ENCODE measurements at regions not wholly inside any gene's neighbourhood (a gene's known extent, or its start where the extent isn't known, plus 50 kb on each side); places are given as distances from the start of the nearest gene placed in this dataset.

DNA sequence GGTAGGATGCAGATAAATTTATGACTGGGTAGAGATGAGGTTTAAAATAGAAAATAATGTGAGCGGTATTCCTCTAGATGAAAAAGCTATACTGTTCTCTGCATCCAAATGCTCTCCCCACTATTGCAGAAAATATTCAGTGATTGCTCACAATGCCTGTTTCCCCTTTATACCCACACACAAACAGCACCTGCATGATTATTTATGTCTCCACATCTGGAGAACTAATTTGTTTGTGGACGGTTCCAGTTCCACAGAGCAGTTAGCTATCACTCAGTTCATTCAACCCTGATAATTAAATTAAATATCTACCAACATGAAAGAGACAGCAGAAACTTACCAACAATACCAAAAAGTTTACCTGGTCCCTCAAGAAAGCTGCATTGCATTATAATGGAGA is 800.0 kb downstream of the CDH11 start:
- Histone ChIP-seq H3K4me1 (peaks cover 3% of the 10 kb centered on the region), H3K27ac (no peak overlapping the region), H3K36me3 (ENCODE audit: low read depth, missing control alignments) (no peaks in the 10 kb centered on the region), H3K27me3 (no peaks in the 10 kb centered on the region), H3K4me3 (no peak overlapping the region), H3K9me3 (no peaks in the 10 kb centered on the region)
- DNase-seq, result no peak
- intact Hi-C loops (cut with DNase I; ENCODE audit: low total_unique reads), result no loop called here
- no peak for TF ChIP-seq POLR2A (IDR thresholded peaks at IDR 0.05)
- TF ChIP-seq, protein P1, sequence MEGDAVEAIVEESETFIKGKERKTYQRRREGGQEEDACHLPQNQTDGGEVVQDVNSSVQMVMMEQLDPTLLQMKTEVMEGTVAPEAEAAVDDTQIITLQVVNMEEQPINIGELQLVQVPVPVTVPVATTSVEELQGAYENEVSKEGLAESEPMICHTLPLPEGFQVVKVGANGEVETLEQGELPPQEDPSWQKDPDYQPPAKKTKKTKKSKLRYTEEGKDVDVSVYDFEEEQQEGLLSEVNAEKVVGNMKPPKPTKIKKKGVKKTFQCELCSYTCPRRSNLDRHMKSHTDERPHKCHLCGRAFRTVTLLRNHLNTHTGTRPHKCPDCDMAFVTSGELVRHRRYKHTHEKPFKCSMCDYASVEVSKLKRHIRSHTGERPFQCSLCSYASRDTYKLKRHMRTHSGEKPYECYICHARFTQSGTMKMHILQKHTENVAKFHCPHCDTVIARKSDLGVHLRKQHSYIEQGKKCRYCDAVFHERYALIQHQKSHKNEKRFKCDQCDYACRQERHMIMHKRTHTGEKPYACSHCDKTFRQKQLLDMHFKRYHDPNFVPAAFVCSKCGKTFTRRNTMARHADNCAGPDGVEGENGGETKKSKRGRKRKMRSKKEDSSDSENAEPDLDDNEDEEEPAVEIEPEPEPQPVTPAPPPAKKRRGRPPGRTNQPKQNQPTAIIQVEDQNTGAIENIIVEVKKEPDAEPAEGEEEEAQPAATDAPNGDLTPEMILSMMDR (IDR thresholded peaks at IDR 0.05), result no peak
- 85 to 94% methylated on average over 2 of the region's 2 CpGs for WGBS, 2 donors

DNA sequence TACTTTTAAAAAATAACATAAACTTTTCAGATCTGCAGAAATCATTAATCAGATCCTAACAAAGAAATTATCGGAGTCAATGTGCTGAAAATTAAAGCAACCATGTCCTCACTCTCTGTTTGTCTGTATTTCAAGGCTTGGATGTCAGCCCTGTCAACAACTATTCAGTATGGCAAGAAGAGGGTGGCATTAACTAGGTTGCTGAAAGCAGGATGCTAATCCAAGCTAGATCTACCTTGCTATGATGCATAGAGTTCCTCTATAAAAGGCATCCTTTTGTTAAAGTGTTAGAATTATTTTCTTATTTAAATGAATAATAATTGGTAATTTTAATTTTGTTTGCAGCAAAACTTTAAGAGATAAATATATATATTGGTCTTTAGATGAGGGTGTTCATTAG is 800.8 kb downstream of the CDH11 start:
- H3K27me3 ChIP-seq, result no peaks in the 10 kb centered on the region
- TF ChIP-seq, protein P1 (IDR thresholded peaks at IDR 0.05), result no peak
- no peak for TF ChIP-seq POLR2A (IDR thresholded peaks at IDR 0.05)
- H3K9me3 ChIP-seq, result no peaks in the 10 kb centered on the region
- H3K36me3 ChIP-seq (ENCODE audit: low read depth, missing control alignments), result no peaks in the 10 kb centered on the region
- DNase-seq, result no peak
- intact Hi-C loops (cut with DNase I; ENCODE audit: low total_unique reads), result no loop called here
- no peak overlapping the region for H3K27ac ChIP-seq
- H3K4me3 ChIP-seq, result no peak overlapping the region
- H3K4me1 ChIP-seq, result peaks cover 3% of the 10 kb centered on the region
- 76 to 97% methylated on average over 1 of the region's 1 CpG for whole genome bisulfite sequencing, 2 donors

DNA sequence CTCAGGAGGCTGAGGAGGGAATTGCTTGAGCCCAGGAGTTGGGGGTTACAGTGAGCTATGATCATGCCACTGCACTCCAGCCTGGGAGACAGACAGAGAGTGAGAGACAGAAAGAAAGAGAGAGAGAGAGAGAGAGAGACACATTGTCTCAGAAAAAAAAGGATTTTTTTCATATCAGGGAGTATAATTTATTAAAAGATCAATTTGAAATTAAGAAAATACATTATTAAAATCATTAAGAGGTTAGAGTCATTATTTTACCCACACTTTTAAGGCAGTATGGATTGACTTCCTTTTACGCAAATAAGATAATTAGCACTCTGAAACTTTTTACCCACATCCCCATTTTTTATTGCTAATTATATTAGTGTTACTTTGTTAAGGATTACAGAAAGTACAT is 804.3 kb downstream of the CDH11 start:
- H3K9me3 ChIP-seq, result no peaks in the 10 kb centered on the region
- H3K27me3 ChIP-seq, result no peaks in the 10 kb centered on the region
- 46 to 61% methylated on average over 1 of the region's 1 CpG for WGBS, 2 donors
- DNase-seq, result no peak
- H3K36me3 ChIP-seq (ENCODE audit: low read depth, missing control alignments), result no peaks in the 10 kb centered on the region
- H3K4me3 ChIP-seq, result no peak overlapping the region
- H3K4me1 ChIP-seq, result peaks cover 3% of the 10 kb centered on the region
- intact Hi-C loops (cut with DNase I; ENCODE audit: low total_unique reads), result no loop called here
- no peak overlapping the region for H3K27ac ChIP-seq
- TF ChIP-seq POLR2A (IDR thresholded peaks at IDR 0.05), result no peak
- TF ChIP-seq, protein P1 (IDR thresholded peaks at IDR 0.05), result no peak

DNA sequence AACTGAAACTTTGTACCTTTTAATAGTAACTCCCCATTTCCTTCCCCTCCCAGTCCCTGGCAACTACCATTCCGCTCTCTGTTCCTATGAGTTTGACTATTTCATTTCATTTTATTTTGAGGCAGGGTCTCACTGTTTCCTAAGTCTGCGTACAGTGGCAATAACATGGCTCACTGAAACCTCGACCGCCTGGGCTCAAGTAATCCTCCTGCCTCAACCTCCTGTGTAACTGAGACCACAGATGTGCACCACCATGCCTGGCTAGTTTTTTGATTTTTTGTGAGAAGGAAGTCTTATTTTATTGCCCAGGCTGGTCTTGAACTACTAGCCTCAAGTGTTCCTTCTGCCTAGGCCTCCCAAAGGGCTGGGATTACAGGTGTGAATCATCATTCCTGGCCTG is 808.1 kb downstream of the CDH11 start:
- Histone ChIP-seq H3K4me1 (peaks cover 3% of the 10 kb centered on the region), H3K4me3 (no peak overlapping the region), H3K27me3 (no peaks in the 10 kb centered on the region), H3K36me3 (ENCODE audit: low read depth, missing control alignments) (no peaks in the 10 kb centered on the region), H3K27ac (no peak overlapping the region), H3K9me3 (no peaks in the 10 kb centered on the region)
- DNase-seq, result no peak
- 91% methylated on average over 4 of the region's 4 CpGs for WGBS, 2 donors
- intact Hi-C loops (cut with DNase I; ENCODE audit: low total_unique reads), result no loop called here
- no peak for TF ChIP-seq POLR2A (IDR thresholded peaks at IDR 0.05)
- TF ChIP-seq, protein P1 (IDR thresholded peaks at IDR 0.05), result no peak

DNA sequence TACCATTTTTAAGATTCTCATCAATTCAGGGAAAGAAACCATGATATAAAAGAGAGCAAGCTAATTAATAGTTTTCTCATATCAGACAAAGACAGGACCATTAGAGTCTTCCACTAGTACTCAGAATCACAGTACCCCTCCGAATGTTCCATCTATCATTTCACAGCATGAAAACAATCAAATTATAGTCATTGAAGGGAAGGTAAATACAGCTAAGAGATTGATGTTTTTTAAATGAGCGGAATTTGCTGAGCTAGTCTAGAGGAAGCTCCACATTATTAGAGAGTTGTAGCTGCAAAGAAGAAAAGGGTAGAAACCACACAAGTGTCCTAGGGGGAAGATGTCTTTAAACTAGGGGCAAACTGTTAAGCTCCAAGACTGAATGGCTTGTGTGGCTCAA is 808.9 kb downstream of the CDH11 start:
- WGBS, 2 donors, result 88 to 94% methylated on average over 2 of the region's 2 CpGs
- intact Hi-C loops (cut with DNase I; ENCODE audit: low total_unique reads), result no loop called here
- peaks cover 3% of the 10 kb centered on the region for H3K4me1 ChIP-seq
- TF ChIP-seq, protein P1 (IDR thresholded peaks at IDR 0.05), result no peak
- no peak for TF ChIP-seq POLR2A (IDR thresholded peaks at IDR 0.05)
- no peaks in the 10 kb centered on the region for H3K27me3 ChIP-seq
- no peak overlapping the region for H3K27ac ChIP-seq
- no peak for DNase-seq
- no peak overlapping the region for H3K4me3 ChIP-seq
- H3K36me3 ChIP-seq (ENCODE audit: low read depth, missing control alignments), result no peaks in the 10 kb centered on the region
- no peaks in the 10 kb centered on the region for H3K9me3 ChIP-seq

Measured in testis (tissue), 2 donors.